Ascending aorta (tissue), 2 donors: ENCODE measurements at regions not wholly inside any gene's neighbourhood (a gene's known extent, or its start where the extent isn't known, plus 50 kb on each side); places are given as distances from the start of the nearest gene placed in this dataset.

Experiments used
- DNase-seq, 2 donors: peaks; one replicate each; pipeline ENCODE4 v3.0.0-alpha.2; 2019; ENCODE audit warnings: low spot score in 2 of 2
- H3K27ac ChIP-seq, 2 donors: fragments of 200-600 bp; sonication (generic); one replicate each; pipeline ENCODE4 v1.5.1; 2016 to 2017; ENCODE audit warnings: mild to moderate bottlenecking in 1 of 2
- H3K27me3 ChIP-seq: fragments of 200-600 bp; sonication (generic); one replicate; pipeline ENCODE4 v1.5.1; 2017
- H3K36me3 ChIP-seq, 2 donors: fragments of 200-600 bp; sonication (generic); one replicate each; pipeline ENCODE4 v1.5.1; 2016
- H3K4me1 ChIP-seq, 2 donors: fragments of 200-600 bp; sonication (generic); one replicate each; pipeline ENCODE4 v1.5.1; 2016 to 2017; ENCODE audit warnings: mild to moderate bottlenecking in 1 of 2
- H3K4me3 ChIP-seq, 2 donors: fragments of 200-600 bp; sonication (generic); one replicate each; pipeline ENCODE4 v1.5.1; 2016 to 2017; ENCODE audit warnings: mild to moderate bottlenecking in 1 of 2
- H3K9me3 ChIP-seq, 2 donors: fragments of 200-600 bp; sonication (generic); one replicate each; pipeline ENCODE4 v1.5.1; 2016
- intact Hi-C: fragments of 100-400 bp; cut with DNase I; formaldehyde crosslinking; loops from one replicate; pipeline ENCODE4 v1.15.1; 2023
- TF ChIP-seq, protein P1 (sequence below), 3 experiments: fragments of 200-600 bp in 2 of 3; fragments of 450-650 bp in 1 of 3; sonication (generic) in 2 of 3; IDR thresholded peaks; one replicate each; pipeline ENCODE4 v1.5.1; 2016 to 2019; ENCODE audit warnings: antibody characterized with exemption in 3 of 3, mild to moderate bottlenecking in 1 of 3, moderate library complexity in 1 of 3

DNA sequence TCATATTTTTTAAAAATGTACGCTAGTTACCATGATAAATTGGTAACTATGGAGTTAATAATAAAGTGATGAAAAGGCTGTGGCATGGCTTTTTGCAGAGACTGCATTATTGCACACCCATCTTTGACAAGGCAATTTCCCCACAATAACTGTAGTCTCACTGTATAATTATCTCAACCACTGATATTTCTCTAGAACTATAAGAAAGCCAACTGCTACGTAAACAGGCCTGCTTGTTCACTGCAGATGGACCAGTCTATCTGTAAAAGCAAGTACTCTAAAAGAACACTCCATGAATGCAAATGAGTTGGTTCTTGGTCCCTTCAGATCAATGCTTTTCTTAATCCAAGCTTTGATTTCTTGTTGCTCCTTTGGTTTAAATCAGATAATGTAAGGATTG is 218.7 kb downstream of the RBM43 start:
- no peak for DNase-seq
- Histone ChIP-seq H3K27me3 (no peaks in the 10 kb centered on the region), H3K4me1 (no peaks in the 10 kb centered on the region), H3K36me3 (no peaks in the 10 kb centered on the region), H3K9me3 (no peaks in the 10 kb centered on the region), H3K27ac (no peak overlapping the region), H3K4me3 (no peak overlapping the region)
- TF ChIP-seq, protein P1, sequence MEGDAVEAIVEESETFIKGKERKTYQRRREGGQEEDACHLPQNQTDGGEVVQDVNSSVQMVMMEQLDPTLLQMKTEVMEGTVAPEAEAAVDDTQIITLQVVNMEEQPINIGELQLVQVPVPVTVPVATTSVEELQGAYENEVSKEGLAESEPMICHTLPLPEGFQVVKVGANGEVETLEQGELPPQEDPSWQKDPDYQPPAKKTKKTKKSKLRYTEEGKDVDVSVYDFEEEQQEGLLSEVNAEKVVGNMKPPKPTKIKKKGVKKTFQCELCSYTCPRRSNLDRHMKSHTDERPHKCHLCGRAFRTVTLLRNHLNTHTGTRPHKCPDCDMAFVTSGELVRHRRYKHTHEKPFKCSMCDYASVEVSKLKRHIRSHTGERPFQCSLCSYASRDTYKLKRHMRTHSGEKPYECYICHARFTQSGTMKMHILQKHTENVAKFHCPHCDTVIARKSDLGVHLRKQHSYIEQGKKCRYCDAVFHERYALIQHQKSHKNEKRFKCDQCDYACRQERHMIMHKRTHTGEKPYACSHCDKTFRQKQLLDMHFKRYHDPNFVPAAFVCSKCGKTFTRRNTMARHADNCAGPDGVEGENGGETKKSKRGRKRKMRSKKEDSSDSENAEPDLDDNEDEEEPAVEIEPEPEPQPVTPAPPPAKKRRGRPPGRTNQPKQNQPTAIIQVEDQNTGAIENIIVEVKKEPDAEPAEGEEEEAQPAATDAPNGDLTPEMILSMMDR (IDR thresholded peaks at IDR 0.05), result no peak
- intact Hi-C loops, result no loop called here

DNA sequence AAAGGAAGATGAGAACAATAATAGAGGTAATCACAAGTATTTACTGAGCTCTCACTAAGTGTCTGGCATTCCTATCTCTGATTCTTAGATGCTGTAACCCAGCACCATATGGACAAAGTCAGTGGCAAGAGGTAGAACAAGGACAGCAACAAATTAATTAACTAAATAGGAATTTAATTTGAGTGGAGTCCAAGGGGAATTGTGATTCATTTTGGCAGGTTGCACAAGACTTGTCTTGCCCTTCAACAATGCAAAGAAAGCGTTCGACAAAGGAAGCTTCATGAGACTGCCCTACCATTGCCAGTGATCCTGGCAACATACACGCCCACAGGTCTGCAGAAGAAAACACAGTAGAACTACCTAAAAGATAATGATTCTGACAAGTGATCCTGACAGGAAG is 221.6 kb downstream of the RBM43 start:
- no peak for DNase-seq
- TF ChIP-seq, protein P1 (IDR thresholded peaks at IDR 0.05), result no peak
- Histone ChIP-seq H3K4me3 (no peak overlapping the region), H3K9me3 (no peaks in the 10 kb centered on the region), H3K27me3 (no peaks in the 10 kb centered on the region), H3K36me3 (no peaks in the 10 kb centered on the region), H3K4me1 (no peaks in the 10 kb centered on the region), H3K27ac (no peak overlapping the region)
- intact Hi-C loops, result no loop called here

GRCh38 chr2:151038516-151038915 is 223.1 kb downstream of the RBM43 start:
- Histone ChIP-seq H3K4me3 (no peak overlapping the region), H3K27ac (no peak overlapping the region), H3K36me3 (no peaks in the 10 kb centered on the region), H3K27me3 (no peaks in the 10 kb centered on the region), H3K4me1 (no peaks in the 10 kb centered on the region), H3K9me3 (no peaks in the 10 kb centered on the region)
- intact Hi-C loops, result no loop called here
- DNase-seq, result no peak
- TF ChIP-seq, protein P1 (IDR thresholded peaks at IDR 0.05), result no peak

GRCh38 chr2:151037434-151037833 is 224.2 kb downstream of the RBM43 start:
- no peak overlapping the region for H3K27ac ChIP-seq
- H3K27me3 ChIP-seq, result no peaks in the 10 kb centered on the region
- DNase-seq, result no peak
- intact Hi-C loops, result no loop called here
- no peaks in the 10 kb centered on the region for H3K36me3 ChIP-seq
- H3K9me3 ChIP-seq, result no peaks in the 10 kb centered on the region
- H3K4me1 ChIP-seq, result no peaks in the 10 kb centered on the region
- H3K4me3 ChIP-seq, result no peak overlapping the region
- TF ChIP-seq, protein P1 (IDR thresholded peaks at IDR 0.05), result no peak

GRCh38 chr2:151033271-151034248 is 228.1 kb downstream of the RBM43 start:
- no peaks in the 10 kb centered on the region for H3K36me3 ChIP-seq
- H3K4me3 ChIP-seq, result no peak overlapping the region
- no peaks in the 10 kb centered on the region for H3K9me3 ChIP-seq
- TF ChIP-seq, protein P1 (IDR thresholded peaks at IDR 0.05), result no peak
- H3K4me1 ChIP-seq, result no peaks in the 10 kb centered on the region
- H3K27me3 ChIP-seq, result no peaks in the 10 kb centered on the region
- intact Hi-C loops, result no loop called here
- H3K27ac ChIP-seq, result no peak overlapping the region
- no peak for DNase-seq
